ENCODE measurements at regions not wholly inside any gene's neighbourhood (a gene's known extent, or its start where the extent isn't known, plus 50 kb on each side); places are given as distances from the start of the nearest gene placed in this dataset.

DNA sequence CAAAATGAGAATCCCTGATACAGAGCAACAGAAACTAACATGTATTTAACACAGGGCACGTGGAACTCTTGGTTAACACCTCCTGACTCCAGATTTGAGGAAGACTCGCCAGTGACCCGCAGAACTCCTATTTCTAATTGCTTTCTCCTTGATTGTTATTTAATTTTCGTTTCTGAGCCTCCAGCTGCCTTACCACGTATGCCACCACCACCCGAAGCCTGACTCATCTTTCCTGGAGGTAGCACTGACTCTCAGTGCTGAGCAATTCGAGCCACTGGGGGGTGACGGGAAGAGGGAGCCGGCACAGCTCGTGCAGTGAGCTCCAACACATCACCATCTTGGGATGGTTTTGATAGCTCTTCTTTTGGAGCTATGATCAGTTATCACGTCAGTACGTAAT lies 273.9 kb upstream of the MGMT start:
- Mint-ChIP-seq H3K4me3 (no peak overlapping the region), H3K27ac (no peak overlapping the region), H3K4me1 (no peaks in the 10 kb centered on the region), H3K36me3 (ENCODE audit: low read depth) (no peaks in the 10 kb centered on the region), H3K9me3 (no peaks in the 10 kb centered on the region), H3K27me3 (peaks cover 4% of the 10 kb centered on the region)
- POLR2A ChIA-PET = no interaction called here
- intact Hi-C loops (cut with micrococcal nuclease) = no loop called here
- no peak for DNase-seq
- TF ChIP-seq, protein P1, sequence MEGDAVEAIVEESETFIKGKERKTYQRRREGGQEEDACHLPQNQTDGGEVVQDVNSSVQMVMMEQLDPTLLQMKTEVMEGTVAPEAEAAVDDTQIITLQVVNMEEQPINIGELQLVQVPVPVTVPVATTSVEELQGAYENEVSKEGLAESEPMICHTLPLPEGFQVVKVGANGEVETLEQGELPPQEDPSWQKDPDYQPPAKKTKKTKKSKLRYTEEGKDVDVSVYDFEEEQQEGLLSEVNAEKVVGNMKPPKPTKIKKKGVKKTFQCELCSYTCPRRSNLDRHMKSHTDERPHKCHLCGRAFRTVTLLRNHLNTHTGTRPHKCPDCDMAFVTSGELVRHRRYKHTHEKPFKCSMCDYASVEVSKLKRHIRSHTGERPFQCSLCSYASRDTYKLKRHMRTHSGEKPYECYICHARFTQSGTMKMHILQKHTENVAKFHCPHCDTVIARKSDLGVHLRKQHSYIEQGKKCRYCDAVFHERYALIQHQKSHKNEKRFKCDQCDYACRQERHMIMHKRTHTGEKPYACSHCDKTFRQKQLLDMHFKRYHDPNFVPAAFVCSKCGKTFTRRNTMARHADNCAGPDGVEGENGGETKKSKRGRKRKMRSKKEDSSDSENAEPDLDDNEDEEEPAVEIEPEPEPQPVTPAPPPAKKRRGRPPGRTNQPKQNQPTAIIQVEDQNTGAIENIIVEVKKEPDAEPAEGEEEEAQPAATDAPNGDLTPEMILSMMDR (IDR thresholded peaks at IDR 0.05) = no peak
- ATAC-seq (ENCODE audit: low read depth) = no peak
- CTCF ChIA-PET = no interaction called here

DNA sequence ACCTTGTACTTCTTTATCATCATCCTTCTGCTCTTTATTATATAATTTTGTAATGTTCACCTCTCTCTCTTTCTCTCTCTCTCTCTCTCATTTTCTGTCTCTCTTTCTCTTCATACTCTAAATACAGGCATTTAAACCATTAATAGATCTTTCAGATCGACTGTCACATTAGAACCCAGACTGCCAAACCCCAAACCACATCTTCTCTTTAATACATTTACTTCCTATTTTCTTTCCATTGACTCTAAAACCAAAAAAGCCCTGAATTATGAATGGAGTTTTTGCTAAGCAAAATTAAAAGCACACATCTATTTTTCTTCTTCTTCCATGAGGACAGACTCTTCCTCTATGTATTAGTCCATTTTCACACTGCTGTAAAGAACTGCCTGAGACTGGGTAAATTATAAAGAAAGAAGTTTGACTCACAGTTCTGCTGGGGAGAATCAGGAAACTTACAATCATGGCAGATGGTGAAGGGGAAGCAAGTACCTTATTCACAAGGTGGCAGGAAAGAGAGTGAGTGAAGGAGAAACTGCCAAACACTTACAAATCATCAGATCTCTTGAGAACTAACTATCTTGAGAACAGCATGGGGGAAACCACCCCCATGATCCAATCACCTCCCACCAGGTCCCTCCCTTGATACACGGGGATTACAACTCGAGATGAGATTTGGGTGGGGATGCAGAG lies 272.7 kb upstream of the MGMT start:
- no peak for DNase-seq
- TF ChIP-seq, protein P1 (IDR thresholded peaks at IDR 0.05) = no peak
- H3K4me1 Mint-ChIP-seq = no peaks in the 10 kb centered on the region
- no peak overlapping the region for H3K27ac Mint-ChIP-seq
- peaks cover 4% of the 10 kb centered on the region for H3K27me3 Mint-ChIP-seq
- H3K9me3 Mint-ChIP-seq = no peaks in the 10 kb centered on the region
- H3K36me3 Mint-ChIP-seq (ENCODE audit: low read depth) = no peaks in the 10 kb centered on the region
- ChIA-PET POLR2A (no interaction called here), CTCF (no interaction called here)
- intact Hi-C loops (cut with micrococcal nuclease) = no loop called here
- H3K4me3 Mint-ChIP-seq = no peak overlapping the region
- ATAC-seq (ENCODE audit: low read depth) = no peak

DNA sequence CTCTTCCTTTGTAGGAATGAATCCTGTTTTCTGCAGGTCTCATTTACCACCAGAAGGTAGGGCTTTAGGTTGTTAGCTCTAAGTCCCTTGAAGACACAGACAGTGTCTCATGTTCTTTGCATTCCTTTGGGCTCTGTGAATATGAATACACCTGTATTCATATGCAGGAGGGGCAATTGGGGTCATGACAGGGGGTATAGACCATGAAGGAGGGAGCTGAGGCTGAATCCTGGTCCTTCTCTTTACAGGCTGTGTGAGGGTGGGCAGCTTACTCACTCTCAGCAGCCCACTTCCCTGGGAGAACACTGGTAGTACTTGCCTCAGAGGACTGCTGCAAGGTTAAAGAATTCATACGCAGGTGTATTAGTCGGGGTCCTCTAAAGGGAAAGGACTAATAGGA lies 267.2 kb upstream of the MGMT start:
- Mint-ChIP-seq H3K27ac (no peak overlapping the region), H3K36me3 (ENCODE audit: low read depth) (no peaks in the 10 kb centered on the region), H3K27me3 (no peaks in the 10 kb centered on the region), H3K4me1 (no peaks in the 10 kb centered on the region), H3K9me3 (no peaks in the 10 kb centered on the region), H3K4me3 (no peak overlapping the region)
- no peak for ATAC-seq (ENCODE audit: low read depth)
- POLR2A ChIA-PET = no interaction called here
- TF ChIP-seq, protein P1 (IDR thresholded peaks at IDR 0.05) = no peak
- CTCF ChIA-PET = interaction anchor here (0.7 kb wide), 1 partner anchor 45 kb away, joined by 3 read pairs; no protein-coding TSS in a partner anchor
- no peak for DNase-seq
- intact Hi-C loops (cut with micrococcal nuclease) = no loop called here

DNA sequence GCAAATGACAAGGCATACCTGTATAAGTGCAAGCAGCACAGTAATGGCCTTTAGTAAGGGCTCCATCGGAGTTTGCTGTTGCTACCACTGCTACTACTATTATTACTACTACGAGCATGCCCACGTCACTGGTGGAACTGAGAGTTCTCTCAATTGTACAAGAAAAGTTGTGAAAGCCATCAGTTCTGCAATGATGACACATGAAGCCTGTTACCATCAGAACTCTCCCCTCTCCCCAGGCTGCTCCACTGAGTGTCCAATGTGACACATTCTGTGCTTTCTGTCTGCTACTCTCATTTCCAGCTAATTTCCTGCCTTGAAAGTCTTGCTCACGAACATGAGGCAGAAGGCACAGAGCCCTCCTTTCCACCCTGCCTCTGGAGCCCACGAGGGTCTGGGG lies 263.2 kb upstream of the MGMT start:
- CTCF ChIA-PET = no interaction called here
- TF ChIP-seq, protein P1 (IDR thresholded peaks at IDR 0.05) = no peak
- POLR2A ChIA-PET = no interaction called here
- Mint-ChIP-seq H3K4me3 (no peak overlapping the region), H3K27me3 (no peaks in the 10 kb centered on the region), H3K27ac (no peak overlapping the region), H3K9me3 (no peaks in the 10 kb centered on the region), H3K36me3 (ENCODE audit: low read depth) (no peaks in the 10 kb centered on the region), H3K4me1 (no peaks in the 10 kb centered on the region)
- ATAC-seq (ENCODE audit: low read depth) (no peak), DNase-seq (no peak)
- intact Hi-C loops (cut with micrococcal nuclease) = no loop called here

DNA sequence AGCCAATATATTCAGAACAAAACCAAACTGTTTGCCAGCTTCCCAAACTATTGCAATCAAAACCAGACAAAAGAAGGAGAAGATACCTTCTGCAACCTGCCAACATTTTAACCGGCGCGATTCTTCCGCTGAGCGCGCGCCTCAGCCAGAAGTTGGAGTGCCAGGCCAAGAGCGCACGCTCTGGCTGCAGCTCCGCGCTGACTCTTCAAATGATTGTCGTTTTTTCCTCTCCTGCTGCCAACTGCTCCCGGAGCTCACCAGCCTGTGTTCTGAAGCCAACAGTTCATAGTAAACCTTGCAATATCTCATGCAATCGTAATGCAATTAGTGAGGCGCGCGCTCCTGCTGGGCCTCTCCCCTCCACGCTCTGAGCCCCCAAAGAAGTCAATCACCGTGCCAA lies 259.7 kb upstream of the MGMT start:
- no peaks in the 10 kb centered on the region for H3K9me3 Mint-ChIP-seq
- H3K4me1 Mint-ChIP-seq = no peaks in the 10 kb centered on the region
- POLR2A ChIA-PET = no interaction called here
- DNase-seq (no peak), ATAC-seq (ENCODE audit: low read depth) (no peak)
- H3K27me3 Mint-ChIP-seq = no peaks in the 10 kb centered on the region
- intact Hi-C loops (cut with micrococcal nuclease) = no loop called here
- TF ChIP-seq, protein P1 (IDR thresholded peaks at IDR 0.05) = no peak
- CTCF ChIA-PET = no interaction called here
- H3K36me3 Mint-ChIP-seq (ENCODE audit: low read depth) = no peaks in the 10 kb centered on the region
- H3K27ac Mint-ChIP-seq = no peak overlapping the region
- no peak overlapping the region for H3K4me3 Mint-ChIP-seq
